Adrenal gland (tissue), 5 donors: ENCODE measurements at regions not wholly inside any gene's neighbourhood (a gene's known extent, or its start where the extent isn't known, plus 50 kb on each side); places are given as distances from the start of the nearest gene placed in this dataset.

ENCODE experiments used
- POLR2A ChIP-seq, 2 donors: fragments of 450-650 bp; IDR thresholded peaks; one replicate each; pipeline ENCODE4 v1.6.1; 2017; ENCODE audit warnings: antibody characterized with exemption in 2 of 2, mild to moderate bottlenecking in 2 of 2, moderate library complexity in 1 of 2
- TF ChIP-seq, protein P1 (sequence below), 6 experiments: fragments of 450-650 bp in 4 of 6; fragments of 200-600 bp in 2 of 6; sonication (generic) in 1 of 6; IDR thresholded peaks; 1 replicate in 5 of 6; 2 replicates in 1 of 6; pipeline versions ENCODE4 v1.5.1 to v1.8.0; 2016 to 2021; ENCODE audit warnings: antibody characterized with exemption in 6 of 6, mild to moderate bottlenecking in 2 of 6, moderate library complexity in 1 of 6
- donor health status: DM: no; HTN: no; CAD: no.

GRCh38 chr6:121539439-121539838, 104.0 kb downstream of the GJA1 start:
- TF ChIP-seq, protein P1, sequence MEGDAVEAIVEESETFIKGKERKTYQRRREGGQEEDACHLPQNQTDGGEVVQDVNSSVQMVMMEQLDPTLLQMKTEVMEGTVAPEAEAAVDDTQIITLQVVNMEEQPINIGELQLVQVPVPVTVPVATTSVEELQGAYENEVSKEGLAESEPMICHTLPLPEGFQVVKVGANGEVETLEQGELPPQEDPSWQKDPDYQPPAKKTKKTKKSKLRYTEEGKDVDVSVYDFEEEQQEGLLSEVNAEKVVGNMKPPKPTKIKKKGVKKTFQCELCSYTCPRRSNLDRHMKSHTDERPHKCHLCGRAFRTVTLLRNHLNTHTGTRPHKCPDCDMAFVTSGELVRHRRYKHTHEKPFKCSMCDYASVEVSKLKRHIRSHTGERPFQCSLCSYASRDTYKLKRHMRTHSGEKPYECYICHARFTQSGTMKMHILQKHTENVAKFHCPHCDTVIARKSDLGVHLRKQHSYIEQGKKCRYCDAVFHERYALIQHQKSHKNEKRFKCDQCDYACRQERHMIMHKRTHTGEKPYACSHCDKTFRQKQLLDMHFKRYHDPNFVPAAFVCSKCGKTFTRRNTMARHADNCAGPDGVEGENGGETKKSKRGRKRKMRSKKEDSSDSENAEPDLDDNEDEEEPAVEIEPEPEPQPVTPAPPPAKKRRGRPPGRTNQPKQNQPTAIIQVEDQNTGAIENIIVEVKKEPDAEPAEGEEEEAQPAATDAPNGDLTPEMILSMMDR (IDR thresholded peaks at IDR 0.05), result no peak
- TF ChIP-seq POLR2A (IDR thresholded peaks at IDR 0.05), result no peak
